Omental fat pad (tissue), 3 donors: ENCODE measurements at regions not wholly inside any gene's neighbourhood (a gene's known extent, or its start where the extent isn't known, plus 50 kb on each side); places are given as distances from the start of the nearest gene placed in this dataset.

Experiments
- ATAC-seq: fragments of 150-250 bp; one replicate; pipeline ENCODE4 v1.9.1; 2016; ENCODE audit warnings: mild to moderate bottlenecking, moderate library complexity; ENCODE audit not compliant: low FRiP score
- DNase-seq: peaks from one replicate; pipeline ENCODE4 v3.0.0-alpha.2; 2019; ENCODE audit warnings: low spot score
- CTCF ChIP-seq, 3 donors: fragments of 450-650 bp; IDR thresholded peaks; one replicate each; pipeline ENCODE4 v1.5.1; 2016 to 2017; ENCODE audit warnings: antibody characterized with exemption in 3 of 3, mild to moderate bottlenecking in 3 of 3, moderate library complexity in 2 of 3

DNA sequence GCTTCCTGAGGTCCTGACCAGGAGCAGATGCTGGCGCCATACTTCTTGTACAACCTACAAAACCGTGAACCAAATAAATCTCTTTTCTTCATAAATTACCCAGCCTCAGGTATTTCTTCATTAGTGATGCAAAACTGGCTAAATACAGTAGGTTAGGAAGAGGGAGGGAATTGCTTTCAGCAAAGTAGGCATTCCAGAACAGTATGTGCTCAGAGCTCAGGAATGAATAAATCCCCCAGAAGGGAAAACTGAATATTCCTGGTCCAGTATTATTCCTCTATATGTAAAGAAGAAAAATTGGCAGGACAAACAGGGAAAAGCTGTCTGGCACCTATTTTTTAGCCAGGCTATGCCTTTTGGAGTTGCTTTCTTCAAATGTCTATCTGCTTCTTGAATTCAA lies 577.1 kb downstream of the PSAT1 start:
- DNase-seq (no peak), ATAC-seq (no peak)
- no peak for TF ChIP-seq CTCF (IDR thresholded peaks at IDR 0.05)

GRCh38 chr9:78879324-78880100 lies 582.6 kb downstream of the PSAT1 start:
- no peak for TF ChIP-seq CTCF (IDR thresholded peaks at IDR 0.05)
- DNase-seq (no peak), ATAC-seq (no peak)

GRCh38 chr9:78881295-78881694 lies 584.4 kb downstream of the PSAT1 start:
- DNase-seq (no peak), ATAC-seq (no peak)
- TF ChIP-seq CTCF (IDR thresholded peaks at IDR 0.05), result no peak

DNA sequence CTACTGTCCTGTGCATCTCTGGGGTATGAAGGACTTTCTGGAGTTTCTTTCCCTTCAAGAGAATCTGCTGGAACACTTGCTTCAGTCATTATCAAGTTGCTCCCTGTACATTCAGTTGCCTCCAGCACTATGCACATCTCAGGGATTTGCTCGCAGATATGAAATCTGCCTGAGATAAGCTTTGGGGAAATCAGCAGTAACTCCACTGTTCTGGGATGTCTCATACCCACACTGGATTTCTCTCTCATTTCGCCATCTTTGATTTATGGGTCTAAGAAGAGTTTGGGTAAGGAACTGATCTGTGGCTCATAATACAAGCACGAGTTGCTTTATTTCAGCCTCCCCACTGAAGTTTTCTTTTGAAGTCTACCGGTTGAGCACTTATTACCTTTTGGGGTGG lies 585.6 kb downstream of the PSAT1 start:
- ATAC-seq (no peak), DNase-seq (no peak)
- TF ChIP-seq CTCF (IDR thresholded peaks at IDR 0.05), result no peak

DNA sequence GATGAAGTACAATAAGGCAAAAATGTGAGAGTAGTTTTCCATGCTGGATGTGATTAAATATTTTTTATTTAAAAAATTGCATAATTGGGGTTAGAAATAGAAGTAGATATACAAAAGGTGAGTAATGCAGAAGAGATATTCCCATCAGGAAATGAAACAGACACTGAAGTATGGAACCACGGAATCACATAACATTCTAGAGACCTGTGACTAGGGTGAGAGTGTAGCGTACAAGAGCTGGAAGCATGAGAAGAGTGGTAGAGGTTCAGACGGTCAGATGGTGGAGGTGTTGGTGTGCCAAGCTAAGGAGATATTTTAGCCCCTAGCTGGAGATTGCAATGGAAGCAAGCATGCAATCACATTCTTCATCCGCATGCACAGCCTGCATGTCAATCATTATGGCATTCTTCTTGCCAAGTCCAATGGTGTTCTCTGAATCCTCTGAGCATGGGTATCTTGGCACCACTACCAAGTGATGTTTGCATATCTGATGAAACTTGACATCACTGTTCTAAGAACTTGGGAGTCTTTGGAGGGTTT lies 587.8 kb downstream of the PSAT1 start:
- no peak for DNase-seq
- TF ChIP-seq CTCF (IDR thresholded peaks at IDR 0.05), result no peak
- no peak for ATAC-seq

- TF ChIP-seq CTCF (IDR thresholded peaks at IDR 0.05), result no peak
- DNase-seq (no peak), ATAC-seq (no peak)
Measured at GRCh38 chr9:78892182-78892581, 595.3 kb downstream of the PSAT1 start.

- DNase-seq (no peak), ATAC-seq (no peak)
- TF ChIP-seq CTCF (IDR thresholded peaks at IDR 0.05), result no peak
Measured at GRCh38 chr9:78892769-78893168, 595.8 kb downstream of the PSAT1 start.
